ENCODE measurements at regions not wholly inside any gene's neighbourhood (a gene's known extent, or its start where the extent isn't known, plus 50 kb on each side); places are given as distances from the start of the nearest gene placed in this dataset.

- no peaks in the 10 kb centered on the region for H3F3A ChIP-seq (ENCODE audit: control insufficient read depth, insufficient read depth)
- H3K79me2 ChIP-seq (ENCODE audit: control insufficient read depth, low read length): no peaks in the 10 kb centered on the region
- no peaks in the 10 kb centered on the region for H3K9me3 ChIP-seq (ENCODE audit: control insufficient read depth, insufficient read depth, low read length)
- H3K27ac ChIP-seq (ENCODE audit: low read depth, low read length): no peak overlapping the region
- no peak overlapping the region for H3K4me3 ChIP-seq (ENCODE audit: low read length)
- H3K9me2 ChIP-seq (replicated peaks; ENCODE audit: control insufficient read depth, low read length): no peaks in the 10 kb centered on the region
- TF ChIP-seq CTCF (IDR thresholded peaks at IDR 0.05; ENCODE audit: low read depth, low read length, poor library complexity, severe bottlenecking) (no peak), EZH2phosphoT487 (IDR thresholded peaks at IDR 0.05; ENCODE audit: borderline replicate concordance, low read length) (no peak)
- H3K4me2 ChIP-seq (ENCODE audit: low read length): no peak overlapping the region
- no peaks in the 10 kb centered on the region for H4K20me1 ChIP-seq (ENCODE audit: control insufficient read depth, insufficient read depth, low read depth, low read length)
- no peaks in the 10 kb centered on the region for H3K4me1 ChIP-seq (ENCODE audit: control insufficient read depth, low read length)
- no peaks in the 10 kb centered on the region for H3K27me3 ChIP-seq (ENCODE audit: control insufficient read depth, low read length)
- H3K36me3 ChIP-seq (ENCODE audit: control insufficient read depth, low read length): no peaks in the 10 kb centered on the region
Measured at GRCh38 chr9:31608881-31609280, 775.6 kb upstream of the ACO1 start.

DNA sequence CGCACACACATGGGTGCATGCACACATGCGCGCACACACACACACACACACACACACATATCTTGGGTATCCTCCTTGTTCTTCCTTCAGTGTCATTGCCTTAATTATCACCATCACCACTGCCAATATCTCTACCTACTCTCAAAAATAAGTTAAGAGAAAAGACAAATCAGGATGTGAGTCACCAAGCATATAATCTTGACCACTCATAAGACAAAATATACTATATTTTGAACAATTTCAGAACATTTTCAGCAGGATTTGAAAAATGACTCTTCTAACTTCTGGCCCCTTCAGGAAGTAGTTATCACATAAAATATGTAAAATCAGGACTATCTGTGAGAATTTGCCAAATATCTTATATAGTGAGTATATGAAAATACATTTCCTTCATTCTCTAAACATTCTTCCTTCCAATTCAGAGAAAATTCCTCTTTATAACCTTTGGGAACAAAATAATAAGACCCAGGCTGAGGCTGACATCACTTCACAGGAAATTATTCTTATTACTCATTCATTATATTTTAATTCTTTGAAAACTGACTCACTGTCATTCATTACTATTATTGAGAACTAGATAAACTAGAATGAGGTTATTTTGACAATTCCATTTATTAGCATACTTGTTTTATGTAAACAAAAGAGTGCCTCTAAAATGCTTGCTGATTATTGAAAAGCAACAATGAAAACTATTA is 772.0 kb upstream of the ACO1 start:
- Histone ChIP-seq H3K4me2 (ENCODE audit: low read length) (no peak overlapping the region), H3K79me2 (ENCODE audit: control insufficient read depth, low read length) (no peaks in the 10 kb centered on the region), H3F3A (ENCODE audit: control insufficient read depth, insufficient read depth) (no peaks in the 10 kb centered on the region), H3K4me1 (ENCODE audit: control insufficient read depth, low read length) (no peaks in the 10 kb centered on the region), H3K27me3 (ENCODE audit: control insufficient read depth, low read length) (no peaks in the 10 kb centered on the region), H3K9me3 (ENCODE audit: control insufficient read depth, insufficient read depth, low read length) (no peaks in the 10 kb centered on the region), H3K27ac (ENCODE audit: low read depth, low read length) (no peak overlapping the region), H3K36me3 (ENCODE audit: control insufficient read depth, low read length) (no peaks in the 10 kb centered on the region), H3K4me3 (ENCODE audit: low read length) (no peak overlapping the region), H4K20me1 (ENCODE audit: control insufficient read depth, insufficient read depth, low read depth, low read length) (no peaks in the 10 kb centered on the region), H3K9me2 (replicated peaks; ENCODE audit: control insufficient read depth, low read length) (no peaks in the 10 kb centered on the region)
- TF ChIP-seq CTCF (IDR thresholded peaks at IDR 0.05; ENCODE audit: low read depth, low read length, poor library complexity, severe bottlenecking): no peak
- no peak for TF ChIP-seq EZH2phosphoT487 (IDR thresholded peaks at IDR 0.05; ENCODE audit: borderline replicate concordance, low read length)

GRCh38 chr9:31615966-31616365 is 768.5 kb upstream of the ACO1 start:
- TF ChIP-seq EZH2phosphoT487 (IDR thresholded peaks at IDR 0.05; ENCODE audit: borderline replicate concordance, low read length) (no peak), CTCF (IDR thresholded peaks at IDR 0.05; ENCODE audit: low read depth, low read length, poor library complexity, severe bottlenecking) (no peak)
- Histone ChIP-seq H3K36me3 (ENCODE audit: control insufficient read depth, low read length) (no peaks in the 10 kb centered on the region), H4K20me1 (ENCODE audit: control insufficient read depth, insufficient read depth, low read depth, low read length) (no peaks in the 10 kb centered on the region), H3K9me3 (ENCODE audit: control insufficient read depth, insufficient read depth, low read length) (no peaks in the 10 kb centered on the region; the same call in 1 of the 2 replicates), H3K27ac (ENCODE audit: low read depth, low read length) (no peak overlapping the region), H3K4me2 (ENCODE audit: low read length) (no peak overlapping the region), H3K27me3 (ENCODE audit: control insufficient read depth, low read length) (no peaks in the 10 kb centered on the region), H3F3A (ENCODE audit: control insufficient read depth, insufficient read depth) (no peaks in the 10 kb centered on the region), H3K4me3 (ENCODE audit: low read length) (no peak overlapping the region), H3K9me2 (replicated peaks; ENCODE audit: control insufficient read depth, low read length) (no peaks in the 10 kb centered on the region), H3K4me1 (ENCODE audit: control insufficient read depth, low read length) (no peaks in the 10 kb centered on the region), H3K79me2 (ENCODE audit: control insufficient read depth, low read length) (no peaks in the 10 kb centered on the region)

All from DOHH2 (cell line).